MM.1S (cell line): ENCODE measurements at regions not wholly inside any gene's neighbourhood (a gene's known extent, or its start where the extent isn't known, plus 50 kb on each side); places are given as distances from the start of the nearest gene placed in this dataset.

Experiments
- DNase-seq: peaks from one replicate; pipeline ENCODE4 v3.0.0-alpha.2; 2015
- H2AFZ ChIP-seq: fragments of 300-600 bp; sonication (generic); 2 replicates; pipeline ENCODE4 v1.6.0; 2016; ENCODE audit warnings: antibody characterized with exemption, low read length
- H3F3A ChIP-seq: fragments of 300-600 bp; sonication (generic); 2 replicates; pipeline ENCODE4 v1.6.1; 2016; ENCODE audit warnings: mild to moderate bottlenecking, antibody characterized with exemption, low read length, moderate library complexity, mixed read lengths; ENCODE audit not compliant: insufficient read depth
- H3K27ac ChIP-seq: fragments of 300-600 bp; sonication (generic); 2 replicates; pipeline ENCODE4 v1.5.1; 2016; ENCODE audit warnings: mild to moderate bottlenecking, low read length
- H3K27me3 ChIP-seq: fragments of 300-600 bp; sonication (generic); replicated peaks from 2 replicates; pipeline ENCODE4 v1.6.0; 2016; ENCODE audit warnings: low read length; ENCODE audit not compliant: insufficient read depth
- H3K36me3 ChIP-seq: fragments of 300-600 bp; sonication (generic); replicated peaks from 2 replicates; pipeline ENCODE4 v1.6.1; 2016; ENCODE audit warnings: mild to moderate bottlenecking, low read length, mixed read lengths; ENCODE audit not compliant: insufficient read depth
- H3K4me1 ChIP-seq: fragments of 300-600 bp; sonication (generic); 2 replicates; pipeline ENCODE4 v1.6.1; 2016; ENCODE audit warnings: low read length, mixed read lengths
- H3K4me2 ChIP-seq: fragments of 300-600 bp; sonication (generic); 2 replicates; pipeline ENCODE4 v1.6.0; 2016; ENCODE audit warnings: low read depth, low read length
- H3K4me3 ChIP-seq: fragments of 300-600 bp; sonication (generic); 2 replicates; pipeline ENCODE4 v1.5.1; 2016; ENCODE audit warnings: low read length, mixed read lengths
- H3K79me2 ChIP-seq: fragments of 300-600 bp; sonication (generic); 2 replicates; pipeline ENCODE4 v1.6.1; 2016; ENCODE audit warnings: mixed run types, low read length, mixed read lengths
- H3K9ac ChIP-seq: fragments of 300-600 bp; sonication (generic); 2 replicates; pipeline ENCODE4 v1.6.1; 2016; ENCODE audit warnings: low read length, mixed read lengths
- H3K9me2 ChIP-seq: fragments of 300-600 bp; sonication (generic); replicated peaks from 2 replicates; pipeline ENCODE4 v1.6.1; 2016; ENCODE audit warnings: mild to moderate bottlenecking, low read length, mixed read lengths; ENCODE audit not compliant: insufficient read depth
- H3K9me3 ChIP-seq: fragments of 300-600 bp; sonication (generic); replicated peaks from 2 replicates; pipeline ENCODE4 v1.6.1; 2016; ENCODE audit warnings: mild to moderate bottlenecking, low read length, mixed read lengths; ENCODE audit not compliant: insufficient read depth
- H4K20me1 ChIP-seq: fragments of 300-600 bp; sonication (generic); 2 replicates; pipeline ENCODE4 v1.6.1; 2016; ENCODE audit warnings: mild to moderate bottlenecking, low read length, moderate library complexity, mixed read lengths; ENCODE audit not compliant: insufficient read depth
- EZH2 ChIP-seq: fragments of 300-600 bp; sonication (generic); optimal IDR thresholded peaks from 2 replicates; pipeline ENCODE3; 2017; ENCODE audit warnings: low read depth, mild to moderate bottlenecking, antibody characterized with exemption, low read length, mixed read lengths
- EZH2phosphoT487 ChIP-seq: fragments of 300-600 bp; sonication (generic); IDR thresholded peaks from 2 replicates; pipeline ENCODE4 v1.6.1; 2018; ENCODE audit warnings: antibody characterized with exemption, low read length
- TF ChIP-seq, protein P1 (sequence below): fragments of 300-600 bp; sonication (generic); IDR thresholded peaks from 2 replicates; pipeline ENCODE4 v1.5.1; 2016; ENCODE audit warnings: antibody characterized with exemption, low read length, mixed read lengths

DNA sequence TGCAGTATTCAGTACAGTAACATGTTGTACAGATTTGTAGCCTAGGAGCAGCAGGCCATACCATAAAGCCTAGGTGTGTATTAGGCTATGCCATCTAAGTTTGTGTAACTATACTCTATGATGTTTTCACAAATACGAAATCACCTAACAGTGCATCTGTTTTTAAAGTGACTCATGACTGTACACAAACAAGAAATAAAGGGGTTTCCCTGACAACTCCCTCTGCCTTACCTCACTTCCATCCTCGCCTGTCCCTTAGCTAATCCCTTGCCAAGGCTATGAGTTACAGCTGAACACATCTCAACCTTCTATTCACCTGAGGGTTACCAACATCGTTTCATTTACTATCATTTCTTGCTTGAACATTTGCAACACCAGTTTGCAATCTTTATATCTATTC lies 78.6 kb upstream of the RPRM start:
- no peaks in the 10 kb centered on the region for H3F3A ChIP-seq
- no peaks in the 10 kb centered on the region for H3K4me1 ChIP-seq
- no peak overlapping the region for H3K4me3 ChIP-seq
- no peak overlapping the region for H3K4me2 ChIP-seq
- TF ChIP-seq EZH2phosphoT487 (no peak), EZH2 (no peak)
- TF ChIP-seq, protein P1, sequence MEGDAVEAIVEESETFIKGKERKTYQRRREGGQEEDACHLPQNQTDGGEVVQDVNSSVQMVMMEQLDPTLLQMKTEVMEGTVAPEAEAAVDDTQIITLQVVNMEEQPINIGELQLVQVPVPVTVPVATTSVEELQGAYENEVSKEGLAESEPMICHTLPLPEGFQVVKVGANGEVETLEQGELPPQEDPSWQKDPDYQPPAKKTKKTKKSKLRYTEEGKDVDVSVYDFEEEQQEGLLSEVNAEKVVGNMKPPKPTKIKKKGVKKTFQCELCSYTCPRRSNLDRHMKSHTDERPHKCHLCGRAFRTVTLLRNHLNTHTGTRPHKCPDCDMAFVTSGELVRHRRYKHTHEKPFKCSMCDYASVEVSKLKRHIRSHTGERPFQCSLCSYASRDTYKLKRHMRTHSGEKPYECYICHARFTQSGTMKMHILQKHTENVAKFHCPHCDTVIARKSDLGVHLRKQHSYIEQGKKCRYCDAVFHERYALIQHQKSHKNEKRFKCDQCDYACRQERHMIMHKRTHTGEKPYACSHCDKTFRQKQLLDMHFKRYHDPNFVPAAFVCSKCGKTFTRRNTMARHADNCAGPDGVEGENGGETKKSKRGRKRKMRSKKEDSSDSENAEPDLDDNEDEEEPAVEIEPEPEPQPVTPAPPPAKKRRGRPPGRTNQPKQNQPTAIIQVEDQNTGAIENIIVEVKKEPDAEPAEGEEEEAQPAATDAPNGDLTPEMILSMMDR, result no peak
- DNase-seq, result no peak
- H4K20me1 ChIP-seq, result no peaks in the 10 kb centered on the region
- H3K9me3 ChIP-seq, result no peaks in the 10 kb centered on the region
- no peaks in the 10 kb centered on the region for H3K9me2 ChIP-seq
- H2AFZ ChIP-seq, result no peak overlapping the region
- no peaks in the 10 kb centered on the region for H3K36me3 ChIP-seq
- no peaks in the 10 kb centered on the region for H3K27me3 ChIP-seq
- no peaks in the 10 kb centered on the region for H3K79me2 ChIP-seq
- H3K27ac ChIP-seq, result no peak overlapping the region
- H3K9ac ChIP-seq, result no peak overlapping the region

DNA sequence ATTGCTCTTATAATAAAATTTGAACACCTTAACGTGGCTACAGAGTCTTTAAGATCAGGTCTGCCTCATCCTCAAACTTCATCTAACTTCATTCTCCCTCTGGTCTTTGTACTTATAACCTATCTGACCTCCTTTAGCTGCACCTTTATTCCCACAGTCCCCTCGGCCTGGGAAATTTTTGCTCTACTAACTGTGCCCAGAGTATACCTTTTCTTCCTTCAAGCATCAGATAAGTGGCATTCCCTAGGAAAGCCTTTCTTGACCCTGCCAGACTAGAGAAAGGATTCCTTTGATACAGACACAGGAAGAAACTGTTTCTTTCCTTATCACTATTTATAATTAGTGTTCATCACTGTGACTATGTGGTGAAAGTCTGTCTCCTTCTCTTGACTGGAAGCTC lies 79.2 kb upstream of the RPRM start:
- no peaks in the 10 kb centered on the region for H3K36me3 ChIP-seq
- H3K79me2 ChIP-seq, result no peaks in the 10 kb centered on the region
- H3K27ac ChIP-seq, result no peak overlapping the region
- H2AFZ ChIP-seq, result no peak overlapping the region
- H3K9me2 ChIP-seq, result no peaks in the 10 kb centered on the region
- TF ChIP-seq EZH2phosphoT487 (no peak), EZH2 (no peak)
- TF ChIP-seq, protein P1, result no peak
- H3K9me3 ChIP-seq, result no peaks in the 10 kb centered on the region
- no peaks in the 10 kb centered on the region for H4K20me1 ChIP-seq
- DNase-seq, result no peak
- H3K4me1 ChIP-seq, result no peaks in the 10 kb centered on the region
- H3K9ac ChIP-seq, result no peak overlapping the region
- H3F3A ChIP-seq, result no peaks in the 10 kb centered on the region
- H3K27me3 ChIP-seq, result no peaks in the 10 kb centered on the region
- H3K4me3 ChIP-seq, result no peak overlapping the region
- no peak overlapping the region for H3K4me2 ChIP-seq

DNA sequence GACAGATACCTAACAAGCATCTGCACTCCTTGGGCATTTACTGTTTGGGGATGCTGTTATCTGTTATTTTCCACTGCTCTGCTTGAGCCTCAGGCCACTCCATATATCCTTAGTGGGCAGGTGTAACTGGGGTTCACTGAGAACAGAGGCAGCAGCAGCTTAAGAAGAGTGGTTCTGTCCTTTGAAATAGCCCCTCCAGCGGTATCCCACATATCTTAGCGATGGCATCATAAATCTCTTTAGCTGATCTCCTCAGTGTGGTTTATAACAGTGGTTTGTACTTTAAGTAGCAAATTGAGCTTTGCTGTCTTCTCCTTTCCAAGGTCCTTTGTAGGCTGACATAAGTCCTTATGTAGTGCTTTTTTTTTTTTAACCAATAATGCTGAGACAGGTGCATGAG lies 79.7 kb upstream of the RPRM start:
- H2AFZ ChIP-seq, result no peak overlapping the region
- TF ChIP-seq EZH2, result no peak
- TF ChIP-seq, protein P1, result no peak
- no peak for TF ChIP-seq EZH2phosphoT487
- no peaks in the 10 kb centered on the region for H3K79me2 ChIP-seq
- no peak for DNase-seq
- no peaks in the 10 kb centered on the region for H3F3A ChIP-seq
- H3K27me3 ChIP-seq, result no peaks in the 10 kb centered on the region
- H3K9ac ChIP-seq, result no peak overlapping the region
- no peaks in the 10 kb centered on the region for H3K36me3 ChIP-seq
- H3K9me2 ChIP-seq, result no peaks in the 10 kb centered on the region
- H3K27ac ChIP-seq, result no peak overlapping the region
- no peaks in the 10 kb centered on the region for H3K4me1 ChIP-seq
- no peak overlapping the region for H3K4me2 ChIP-seq
- H3K4me3 ChIP-seq, result no peak overlapping the region
- H4K20me1 ChIP-seq, result no peaks in the 10 kb centered on the region
- no peaks in the 10 kb centered on the region for H3K9me3 ChIP-seq

DNA sequence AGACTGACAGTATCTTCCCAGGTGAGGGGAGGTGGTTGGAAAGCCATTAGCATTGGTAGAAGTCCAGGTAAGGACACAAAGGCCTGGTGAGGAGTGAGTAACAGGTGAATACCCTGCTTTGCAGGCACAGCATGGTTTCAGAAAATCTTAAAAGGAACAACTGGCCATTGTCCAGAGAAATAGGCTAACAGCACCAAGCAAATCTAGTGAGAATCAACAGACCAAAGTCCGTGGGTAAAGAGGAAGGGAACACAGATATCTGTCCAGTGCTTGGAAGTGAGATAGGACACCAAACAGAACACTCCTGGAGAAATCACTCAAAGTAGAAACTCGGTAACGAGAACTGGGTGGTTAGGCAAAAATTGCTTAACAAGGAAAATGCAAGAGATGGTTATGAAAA lies 88.8 kb upstream of the RPRM start:
- no peak for DNase-seq
- TF ChIP-seq, protein P1, result no peak
- TF ChIP-seq EZH2 (no peak), EZH2phosphoT487 (no peak)
- Histone ChIP-seq H3K27ac (no peak overlapping the region), H3K9me3 (no peaks in the 10 kb centered on the region), H3K4me3 (no peak overlapping the region), H3K36me3 (no peaks in the 10 kb centered on the region), H3K9me2 (no peaks in the 10 kb centered on the region), H3K79me2 (no peaks in the 10 kb centered on the region), H3K4me1 (0 out of 2 replicates have a peak, but pooled peaks cover 6% of the 10 kb centered on the region), H3F3A (0 out of 2 replicates have a peak, but pooled peaks cover 3% of the 10 kb centered on the region), H3K27me3 (no peaks in the 10 kb centered on the region), H3K9ac (no peak overlapping the region), H3K4me2 (no peak overlapping the region), H2AFZ (no peak overlapping the region), H4K20me1 (no peaks in the 10 kb centered on the region)
